GM19023 (cell line): ENCODE measurements at regions not wholly inside any gene's neighbourhood (a gene's known extent, or its start where the extent isn't known, plus 50 kb on each side); places are given as distances from the start of the nearest gene placed in this dataset.
"Not testable (repeated sequence)": the region's sequence is repeated elsewhere in the genome, so short reads cannot be mapped to it uniquely, and the experiment has no call there.

Experiments
- ATAC-seq: cut with Tn5 transposase; IDR thresholded peaks from one replicate; pipeline ENCODE4 v1.9.1; 2021; ENCODE audit warnings: mild to moderate bottlenecking, moderate library complexity; ENCODE audit not compliant: unreplicated experiment

DNA sequence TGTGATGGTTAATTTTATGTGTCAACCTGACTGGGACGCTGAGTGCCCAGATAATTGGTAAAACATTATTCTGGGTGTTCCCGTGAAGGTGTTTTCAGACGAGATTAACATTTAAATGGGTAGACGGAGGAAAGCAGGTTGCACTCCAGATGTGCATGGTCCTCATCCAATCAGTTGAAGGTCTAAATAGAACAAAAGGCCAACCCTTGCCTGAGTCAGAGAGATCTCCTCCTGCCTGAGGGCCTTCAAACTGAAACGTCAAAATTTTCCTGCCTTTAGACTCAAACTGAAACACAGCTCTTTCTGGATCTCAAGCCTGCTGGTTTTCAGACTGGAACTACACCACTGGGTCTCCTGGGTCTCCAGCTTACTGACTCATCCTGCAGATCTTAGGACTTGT lies 73.5 kb downstream of the NPIPA8 start:
- not testable (repeated sequence) for ATAC-seq

DNA sequence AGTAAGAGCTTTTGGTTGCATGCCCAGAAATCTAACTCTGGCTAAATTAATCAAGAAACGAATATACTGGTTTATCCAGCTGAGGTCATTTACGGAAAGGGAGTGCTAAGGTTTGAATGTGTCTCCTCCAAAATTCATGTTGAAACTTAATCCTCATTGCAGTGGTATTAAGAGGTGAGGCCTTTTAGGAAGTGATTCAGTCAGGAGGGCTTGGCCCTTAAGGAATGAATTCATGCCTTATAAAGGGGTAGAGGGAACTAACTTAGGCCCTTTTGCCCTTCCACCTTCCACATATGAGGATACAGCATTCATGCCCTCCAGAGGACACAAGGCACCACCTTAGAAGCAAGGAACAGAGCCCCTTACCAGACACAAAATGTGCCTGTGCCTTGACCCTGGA lies 74.7 kb downstream of the NPIPA8 start:
- not testable (repeated sequence) for ATAC-seq

DNA sequence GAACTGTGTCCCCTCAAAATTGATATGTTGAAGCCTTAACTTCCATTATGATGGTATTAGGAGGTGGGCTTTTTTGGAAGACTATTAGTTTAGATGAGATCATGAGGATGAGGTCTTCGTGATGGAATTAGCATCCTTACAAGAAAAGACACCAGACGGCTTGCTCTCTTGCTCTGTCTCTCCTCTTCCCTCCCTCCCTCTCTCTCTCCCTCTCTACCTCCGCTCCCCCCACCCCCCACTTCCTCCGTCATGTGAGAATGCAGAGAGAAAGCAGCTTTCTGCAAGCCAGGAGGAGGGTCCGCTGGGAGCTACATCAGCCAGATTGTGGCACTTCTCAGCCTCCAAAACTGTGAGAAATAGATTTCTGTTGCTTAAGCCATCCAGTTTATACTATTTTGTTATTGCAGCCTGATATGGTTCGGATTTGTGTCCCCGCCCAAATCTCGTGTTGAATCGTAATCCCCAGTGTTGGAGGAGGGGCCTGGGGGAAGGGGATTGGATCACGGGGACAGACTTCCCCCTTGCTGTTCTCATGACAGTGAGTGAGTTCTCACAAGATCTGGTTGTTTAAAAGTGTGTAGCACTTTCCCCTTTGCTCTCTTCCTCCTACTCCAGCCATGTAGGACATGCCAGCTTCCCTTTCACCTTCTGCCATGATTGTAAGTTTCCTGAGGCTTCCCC lies 76.9 kb downstream of the NPIPA8 start:
- ATAC-seq, result not testable (repeated sequence)

DNA sequence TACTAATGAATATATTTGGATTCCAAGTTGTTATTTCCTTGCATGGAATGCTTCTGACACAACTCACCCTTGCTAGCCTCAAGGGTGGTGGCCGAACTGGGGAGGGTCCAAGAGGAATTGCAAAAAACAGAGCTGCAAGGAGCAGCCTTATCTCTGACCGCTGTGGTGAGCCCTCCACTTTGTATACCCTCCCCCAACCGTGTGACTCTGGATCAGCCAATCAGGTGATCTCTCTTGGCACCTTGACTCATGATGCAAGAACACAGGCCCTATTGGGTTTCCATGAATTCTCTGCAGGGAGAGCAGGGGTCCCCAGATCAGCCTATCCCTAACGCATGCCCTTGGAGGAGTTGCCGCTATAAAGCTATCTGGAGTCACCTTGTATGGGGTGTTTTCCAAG lies 83.6 kb downstream of the NPIPA8 start:
- not testable (repeated sequence) for ATAC-seq

DNA sequence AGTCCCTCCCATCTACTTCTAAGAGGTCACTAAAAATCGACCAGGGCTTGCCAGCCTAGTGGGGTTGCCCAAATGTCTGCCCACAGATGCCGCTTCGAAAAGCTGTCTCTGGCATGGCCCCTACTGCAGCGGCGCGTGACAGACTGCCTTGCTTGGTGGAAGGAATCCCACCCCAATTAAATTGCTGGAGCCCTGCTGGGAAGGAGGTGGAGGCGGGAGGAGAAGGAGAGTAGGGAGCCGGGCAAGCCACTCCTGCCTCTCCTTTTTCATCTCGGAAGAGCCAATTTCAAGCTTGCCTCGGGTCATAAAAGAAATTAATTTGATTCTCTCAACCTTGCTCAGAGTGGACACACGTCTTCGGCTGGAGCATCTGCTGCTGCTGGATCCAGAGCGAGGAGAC lies 106.0 kb downstream of the NPIPA8 start:
- ATAC-seq, result not testable (repeated sequence)

DNA sequence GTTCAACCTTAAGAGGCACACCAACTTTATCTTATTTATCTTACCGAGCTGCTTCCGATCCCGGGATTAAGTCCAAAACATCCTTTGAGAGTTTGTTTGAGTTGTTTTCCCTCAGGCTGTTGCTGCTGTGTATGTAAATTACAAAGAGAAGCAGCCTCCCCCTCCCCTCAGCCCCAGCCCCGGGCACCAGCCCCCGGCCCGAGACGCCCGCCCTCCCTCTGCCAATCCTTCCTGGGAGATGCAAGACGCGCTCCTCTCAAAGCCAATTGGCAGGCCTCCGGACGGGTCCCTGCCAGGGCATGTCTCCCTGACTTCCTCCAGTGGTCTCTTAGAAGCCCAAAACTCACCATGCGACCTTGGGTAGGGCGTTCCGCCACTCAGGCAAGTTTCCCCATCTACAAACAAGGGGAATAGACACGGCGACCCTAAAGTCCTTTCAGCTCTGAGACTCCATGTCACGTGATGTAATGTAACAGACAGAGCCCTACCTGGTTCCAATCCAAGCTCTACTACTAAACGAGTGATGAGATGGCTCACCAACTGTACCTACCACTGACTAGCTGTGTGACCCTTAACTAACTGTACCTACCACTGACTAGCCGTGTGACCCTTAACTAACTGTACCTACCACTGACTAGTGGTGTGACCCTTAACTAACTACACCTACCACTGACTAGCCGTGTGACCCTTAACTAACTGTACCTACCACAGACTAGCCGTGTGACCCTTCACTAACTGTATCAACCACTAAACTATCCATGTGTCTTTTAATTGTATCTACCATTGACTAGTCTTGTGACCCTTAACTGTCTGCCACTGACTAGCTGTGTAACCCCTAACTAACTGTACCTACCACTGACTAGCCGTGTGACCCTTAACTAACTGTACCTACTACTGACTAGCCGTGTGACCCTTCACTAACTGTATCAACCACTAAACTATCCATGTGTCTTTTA lies 114.2 kb downstream of the NPIPA8 start:
- not testable (repeated sequence) for ATAC-seq

DNA sequence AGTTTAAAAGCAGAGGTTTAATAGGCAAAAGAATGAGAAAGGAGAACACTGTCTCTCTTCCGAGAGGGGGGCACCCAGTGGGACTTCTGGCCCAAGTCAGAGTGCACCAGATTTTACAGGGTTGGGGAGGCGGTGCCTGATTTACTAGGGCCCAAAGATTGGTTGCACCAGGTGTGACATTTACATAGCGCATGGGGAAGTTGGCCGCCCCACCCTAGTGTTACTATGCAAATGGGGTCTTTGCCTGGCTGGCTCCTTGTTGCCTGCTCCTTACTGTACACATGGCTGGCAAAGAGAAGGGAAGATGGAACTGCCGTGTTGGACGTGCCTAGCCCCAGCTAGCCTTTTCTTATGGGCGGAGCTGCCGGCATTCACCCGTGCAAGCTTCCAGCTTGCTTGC lies 118.8 kb downstream of the NPIPA8 start:
- not testable (repeated sequence) for ATAC-seq

DNA sequence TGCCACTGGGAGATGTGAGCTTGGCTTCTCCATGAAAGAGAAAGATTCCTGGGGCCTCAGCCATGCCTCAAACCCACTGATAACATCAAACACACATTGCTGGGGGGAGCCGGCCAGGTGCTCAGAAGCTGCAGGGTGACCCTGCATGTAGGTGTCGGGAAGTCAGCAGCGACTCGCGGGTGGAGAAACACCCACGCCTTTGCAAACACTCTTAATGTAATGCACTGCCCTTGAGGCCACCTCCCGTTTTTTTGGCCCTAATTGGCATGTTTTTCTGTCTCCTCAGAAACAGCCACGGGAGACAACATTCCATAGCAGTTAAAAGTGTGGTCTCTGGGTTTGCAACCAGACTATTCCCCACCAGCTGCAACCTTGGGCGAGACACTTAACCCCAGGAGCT lies 119.7 kb downstream of the NPIPA8 start:
- not testable (repeated sequence) for ATAC-seq

DNA sequence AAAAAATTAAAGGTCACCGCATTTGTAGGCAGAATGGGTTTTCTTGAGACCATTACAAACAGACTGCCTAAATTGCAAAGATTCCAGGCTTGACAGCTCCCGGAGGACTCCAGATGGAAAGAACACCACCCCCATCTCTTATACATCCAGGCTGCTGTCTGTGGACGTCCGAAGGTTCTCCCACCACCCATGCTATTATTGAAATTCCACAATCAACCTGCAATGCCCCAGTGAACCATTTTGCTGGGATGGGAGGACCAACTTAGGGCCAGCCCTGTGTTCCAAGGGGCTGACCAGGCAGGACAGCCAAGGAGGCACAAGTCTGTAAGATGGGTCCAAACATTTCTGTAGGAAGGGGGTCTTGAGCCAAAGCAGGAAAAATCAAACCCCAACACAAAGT lies 122.7 kb downstream of the NPIPA8 start:
- not testable (repeated sequence) for ATAC-seq

DNA sequence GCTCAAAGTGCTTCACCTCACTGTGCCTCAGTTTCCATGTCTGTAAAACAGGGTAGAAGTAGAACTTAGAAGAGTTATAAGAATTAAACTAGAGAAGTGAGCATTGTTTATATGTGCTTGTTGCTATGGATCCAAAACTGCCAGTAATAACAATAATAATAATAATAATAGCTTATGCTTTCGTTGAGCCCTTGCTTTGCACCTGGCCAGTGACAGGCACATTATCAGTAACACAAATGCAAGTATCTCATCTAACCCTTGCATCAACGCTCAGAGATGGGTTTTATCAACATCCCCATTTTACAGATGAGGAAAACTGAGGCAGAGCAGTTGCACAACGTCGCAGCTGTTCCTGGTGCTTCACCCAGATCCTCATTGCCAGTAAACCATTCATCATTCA lies 125.0 kb downstream of the NPIPA8 start:
- not testable (repeated sequence) for ATAC-seq

DNA sequence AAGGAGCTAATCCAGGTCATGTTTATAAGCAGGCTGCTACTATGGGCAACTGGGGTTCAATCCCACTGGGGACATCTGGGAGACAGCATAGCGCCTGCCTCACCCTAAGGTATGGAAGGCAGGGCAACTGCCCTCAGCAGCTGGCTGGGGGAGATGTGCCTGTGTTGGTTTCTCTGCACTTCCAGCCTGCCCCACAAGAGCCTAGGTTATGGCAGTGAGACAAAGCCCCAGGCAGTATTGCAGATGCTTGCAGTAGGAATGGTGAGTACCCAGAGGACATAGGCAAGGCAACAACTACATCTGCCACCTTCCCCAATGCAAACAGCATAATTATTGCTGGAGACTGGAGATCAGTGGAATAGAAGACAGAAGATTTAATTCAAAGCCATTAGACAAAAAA lies 131.8 kb downstream of the NPIPA8 start:
- not testable (repeated sequence) for ATAC-seq

DNA sequence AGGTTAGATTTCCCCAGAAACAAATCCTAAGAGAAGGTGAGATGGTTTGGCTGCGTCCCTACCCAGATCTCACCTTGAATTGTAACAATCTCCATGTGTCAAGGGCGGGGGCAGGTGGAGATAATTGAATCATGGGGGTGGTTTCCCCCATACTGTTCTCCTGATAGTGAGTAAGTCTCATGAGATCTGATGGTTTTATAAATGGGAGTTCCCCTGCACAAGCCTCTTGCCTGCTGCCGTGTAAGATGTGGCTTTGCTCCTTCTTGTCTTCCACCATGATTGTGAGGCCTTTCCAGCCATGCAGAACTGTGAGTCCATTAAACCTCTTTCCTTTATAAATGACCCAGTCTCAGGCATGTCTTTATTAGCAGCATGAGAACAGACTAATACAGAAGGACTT lies 132.2 kb downstream of the NPIPA8 start:
- ATAC-seq, result not testable (repeated sequence)

DNA sequence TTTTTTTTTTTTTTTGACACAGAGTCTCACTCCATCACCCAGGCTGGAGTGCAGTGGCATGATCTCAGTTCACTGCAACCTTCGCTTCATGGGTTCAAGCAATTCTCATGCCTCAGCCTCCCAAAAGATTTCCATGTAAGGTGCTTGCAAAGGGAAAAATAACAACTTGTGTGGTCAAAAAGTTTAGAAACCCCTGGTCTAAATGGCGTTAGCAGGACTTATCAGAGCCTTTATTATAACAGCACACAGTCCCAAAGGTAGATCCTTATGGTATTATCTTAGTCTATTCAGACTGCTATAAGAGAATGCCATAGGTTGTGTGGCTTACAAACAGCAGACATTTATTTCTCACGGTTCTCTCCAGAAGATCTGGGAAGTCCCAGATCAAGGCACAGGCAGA lies 135.0 kb downstream of the NPIPA8 start:
- not testable (repeated sequence) for ATAC-seq

DNA sequence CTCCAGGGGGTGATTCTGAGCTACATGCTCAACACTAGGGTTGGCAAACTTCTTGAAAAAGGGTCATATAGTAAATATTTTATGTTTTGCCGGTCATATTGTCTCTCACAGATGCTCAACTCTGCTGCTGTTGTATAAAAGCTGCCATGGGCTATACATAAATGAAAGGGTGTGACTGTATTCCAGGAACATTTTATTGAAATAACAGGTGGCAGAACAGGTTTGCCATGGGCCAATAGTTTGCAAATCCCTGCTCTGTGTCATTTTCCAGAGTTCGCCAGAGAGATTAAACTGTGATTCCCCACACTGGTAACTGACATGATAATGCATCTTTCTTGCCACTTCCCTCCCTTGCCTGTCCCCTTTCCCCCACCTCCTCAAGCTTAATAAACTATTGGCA lies 144.1 kb downstream of the NPIPA8 start:
- not testable (repeated sequence) for ATAC-seq

DNA sequence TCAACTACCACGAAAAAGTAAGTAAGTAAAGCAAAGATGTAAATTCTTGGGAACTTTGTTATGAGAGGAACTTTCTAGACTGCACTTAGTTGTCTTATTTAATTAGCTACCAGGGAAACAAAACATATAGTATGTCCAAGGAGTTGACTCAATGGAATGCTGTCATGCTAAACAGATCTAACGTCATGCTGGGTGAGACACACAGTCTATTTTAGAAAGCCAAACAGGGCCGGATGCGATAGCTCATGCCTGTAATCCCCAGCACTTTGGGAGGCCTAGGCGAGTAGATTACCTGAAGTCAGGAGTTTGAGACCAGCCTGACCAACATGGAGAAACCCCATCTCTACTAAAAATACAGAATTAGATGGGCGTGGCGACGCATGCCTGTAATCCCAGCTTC lies 146.4 kb downstream of the NPIPA8 start:
- not testable (repeated sequence) for ATAC-seq

DNA sequence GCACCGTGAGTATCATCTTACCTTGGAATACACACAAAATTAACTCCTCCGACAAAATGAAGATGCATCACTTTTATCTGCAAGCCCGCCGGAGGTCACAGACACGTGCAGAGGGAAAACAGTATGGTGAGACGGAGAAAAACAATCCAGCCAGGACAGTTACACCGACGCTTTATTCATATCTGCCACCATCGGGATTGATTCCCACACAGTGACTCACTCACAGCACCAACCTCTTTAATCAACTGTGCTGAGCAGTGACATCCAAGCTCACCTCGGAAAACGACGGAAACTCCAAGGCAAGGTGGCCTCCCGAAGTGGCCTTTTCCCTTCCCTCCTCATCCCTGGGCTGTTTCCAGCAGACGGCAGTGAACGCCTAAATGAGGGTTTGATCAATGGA lies 151.8 kb downstream of the NPIPA8 start:
- ATAC-seq, result not testable (repeated sequence)

DNA sequence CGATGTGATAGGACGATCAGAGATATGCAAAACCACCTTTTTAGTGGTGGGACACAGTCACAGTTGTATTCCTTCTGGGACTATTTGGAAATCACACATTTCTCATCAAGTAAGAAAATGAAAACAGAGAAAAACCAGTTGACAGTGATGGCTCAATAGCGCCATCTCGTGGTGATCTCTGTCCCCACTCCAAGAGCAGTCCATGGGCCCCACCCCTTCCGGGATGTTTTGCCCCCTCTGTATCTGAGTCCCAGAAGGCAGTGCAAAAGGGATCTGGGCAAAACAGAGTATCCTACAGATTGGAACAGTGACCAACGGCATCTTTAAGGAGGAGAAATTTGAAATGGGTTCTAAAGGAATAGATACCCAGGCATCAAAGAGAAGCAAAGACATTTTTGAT lies 155.5 kb downstream of the NPIPA8 start:
- not testable (repeated sequence) for ATAC-seq

DNA sequence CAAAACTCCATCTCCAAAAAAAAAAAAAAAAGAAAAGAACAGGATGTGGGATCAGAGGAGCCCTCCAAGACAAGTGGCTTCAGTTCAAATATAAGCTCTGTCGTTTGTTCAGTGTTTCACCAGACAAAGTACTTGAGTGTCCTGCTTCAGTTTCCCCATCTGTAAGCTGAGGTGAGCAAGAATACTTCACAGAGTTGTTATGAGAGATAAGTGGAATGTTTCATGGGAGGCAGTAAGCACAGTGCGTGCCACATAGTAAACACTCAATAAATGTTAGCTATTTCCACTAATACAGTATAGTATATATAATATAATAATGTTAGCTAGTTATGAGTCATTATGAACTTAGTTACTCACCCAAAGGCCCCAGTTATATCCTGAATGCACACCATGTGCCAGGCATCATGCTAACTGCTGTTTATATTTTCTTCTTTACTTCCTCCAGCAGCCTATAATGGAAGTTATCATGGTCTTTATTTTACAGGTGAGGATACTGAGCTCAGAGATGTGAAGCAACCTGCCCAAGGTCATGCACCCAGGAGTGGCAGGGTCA lies 162.5 kb downstream of the NPIPA8 start:
- not testable (repeated sequence) for ATAC-seq

DNA sequence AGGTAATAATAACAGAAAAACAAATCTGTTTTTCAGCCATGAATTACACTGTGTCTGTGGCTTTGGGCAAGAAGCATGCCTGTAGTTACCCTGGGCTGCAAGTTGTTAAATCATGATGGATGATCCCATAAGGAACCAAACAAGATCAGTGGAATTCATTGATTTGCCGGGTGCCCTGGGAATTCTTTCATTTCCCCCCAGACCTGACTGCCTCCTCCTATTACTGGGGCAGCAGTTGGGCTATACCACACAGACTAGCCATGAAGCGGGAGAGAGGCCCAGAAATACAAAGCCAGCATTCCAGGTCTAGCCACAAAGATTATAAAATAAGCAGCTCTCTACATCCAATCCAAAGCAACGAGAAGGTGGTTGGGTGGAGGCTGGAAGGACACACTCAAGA lies 174.2 kb downstream of the NPIPA8 start:
- not testable (repeated sequence) for ATAC-seq

DNA sequence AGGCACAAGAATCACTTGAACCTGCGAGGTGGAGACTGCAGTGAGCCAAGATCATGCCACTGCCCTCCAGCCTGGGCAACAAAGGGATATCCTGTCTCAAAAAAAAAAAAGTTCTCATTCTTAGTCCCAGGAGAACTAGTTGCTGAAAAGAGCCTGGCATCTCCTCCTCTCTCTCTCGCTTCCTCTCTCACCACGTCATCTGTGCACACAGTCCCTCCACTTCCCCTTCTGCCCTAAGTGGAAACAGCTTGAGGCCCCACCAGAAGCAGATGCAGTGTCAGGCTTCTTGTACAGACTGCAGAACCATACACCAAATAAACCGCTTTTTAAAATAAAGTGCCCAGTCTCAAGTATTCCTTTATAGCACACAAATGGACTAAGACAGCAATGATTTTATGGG lies 175.3 kb downstream of the NPIPA8 start:
- not testable (repeated sequence) for ATAC-seq

DNA sequence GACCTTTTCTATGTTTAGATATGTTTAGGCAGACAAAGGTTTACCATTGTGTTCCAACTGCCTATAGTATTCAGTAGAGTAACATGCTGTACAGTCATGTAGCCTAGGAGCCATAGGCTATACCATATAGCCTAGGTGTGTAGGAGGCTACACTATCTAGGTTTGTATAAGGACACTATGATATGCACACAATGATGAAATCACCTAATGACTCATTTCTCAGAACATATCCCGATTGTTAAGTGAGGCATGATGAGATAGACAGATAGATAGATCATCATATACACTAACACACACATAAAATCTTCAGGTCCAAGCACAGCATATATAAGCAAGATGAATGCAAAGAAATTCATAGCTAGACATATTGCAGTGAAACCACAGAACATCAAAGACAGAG lies 177.4 kb downstream of the NPIPA8 start:
- not testable (repeated sequence) for ATAC-seq

DNA sequence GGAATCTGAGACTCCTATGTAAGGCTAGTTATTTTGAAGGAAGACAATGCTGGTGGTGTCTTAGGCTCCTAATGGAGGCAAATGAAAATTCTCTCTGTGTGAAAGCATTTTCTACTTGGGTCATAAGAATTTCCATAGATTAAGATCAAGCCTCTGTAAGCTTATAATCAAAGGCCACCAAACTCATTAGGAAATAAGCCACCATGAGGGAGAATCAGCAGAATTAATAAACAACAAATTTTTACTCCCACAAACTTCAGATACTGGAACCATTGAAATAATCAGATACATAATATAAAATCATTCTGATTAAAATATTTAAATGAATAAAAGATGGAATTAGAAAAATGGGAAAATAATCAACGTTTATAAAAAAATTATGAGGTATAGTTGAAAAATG lies 178.7 kb downstream of the NPIPA8 start:
- not testable (repeated sequence) for ATAC-seq
